B cell (primary cell): ENCODE measurements at regions not wholly inside any gene's neighbourhood (a gene's known extent, or its start where the extent isn't known, plus 50 kb on each side); places are given as distances from the start of the nearest gene placed in this dataset.

Experiments
- ATAC-seq: fragments of 200-7000 bp; cut with Tn5 transposase; one replicate; pipeline ENCODE4 v1.10.0; 2021; ENCODE audit warnings: low read depth, mild to moderate bottlenecking, moderate number of reproducible peaks, moderate library complexity
- CTCF ChIA-PET: fragments of 350-600 bp; sonication (Branson Sonifier 250); formaldehyde crosslinking; loops from one replicate; lab custom pipeline; 2021; ENCODE audit warnings: antibody characterized with exemption, inconsistent platforms; lab: Charles Lee
- POLR2A ChIA-PET: fragments of 350-600 bp; sonication (Branson Sonifier 250); formaldehyde crosslinking; loops from one replicate; lab custom pipeline; 2021; ENCODE audit warnings: antibody characterized with exemption; lab: Charles Lee
- DNase-seq: peaks from one replicate; pipeline ENCODE4 v3.0.0; 2013
- H2AFZ ChIP-seq: 2 replicates; pipeline ENCODE4 v1.6.1; 2012; ENCODE audit warnings: mild to moderate bottlenecking, low read depth, low read length; ENCODE audit not compliant: insufficient read depth, poor library complexity, severe bottlenecking
- H3K27ac ChIP-seq, 2 donors: 1 replicate in 1 of 2; 2 replicates in 1 of 2; pipeline ENCODE4 v1.5.1; 2012 to 2013; ENCODE audit warnings: low read length in 2 of 2, mild to moderate bottlenecking in 2 of 2, moderate library complexity in 1 of 2
- H3K27me3 ChIP-seq, 4 experiments: fragments of 200-600 bp in 1 of 4; sonication (generic) in 1 of 4; replicated peaks in 1 of 4; 1 replicate in 2 of 4; 2 replicates in 2 of 4; pipeline versions ENCODE4 v1.6.1 to v1.7.0; 2013 to 2016; ENCODE audit warnings: low read length in 3 of 4, mild to moderate bottlenecking in 2 of 4, mixed read lengths in 1 of 4, moderate library complexity in 1 of 4; ENCODE audit not compliant: insufficient read depth in 4 of 4, control insufficient read depth in 3 of 4; ENCODE audit errors: control extremely low read depth in 1 of 4
- H3K36me3 ChIP-seq, 2 experiments: replicated peaks in 1 of 2; 1 replicate in 1 of 2; 2 replicates in 1 of 2; pipeline versions ENCODE4 v1.6.1 to v1.7.1; 2013; ENCODE audit warnings: low read length in 1 of 2; ENCODE audit not compliant: insufficient read depth in 2 of 2, control insufficient read depth in 1 of 2; ENCODE audit errors: control extremely low read depth in 1 of 2, extremely low read depth in 1 of 2
- H3K4me1 ChIP-seq, 2 donors: fragments of 200-600 bp in 1 of 2; sonication (generic) in 1 of 2; 1 replicate in 1 of 2; 2 replicates in 1 of 2; pipeline versions ENCODE4 v1.5.1 to v1.6.1; 2013 to 2017; ENCODE audit warnings: low read length in 2 of 2; ENCODE audit not compliant: control insufficient read depth in 2 of 2, insufficient read depth in 2 of 2
- H3K4me2 ChIP-seq: replicated peaks from 2 replicates; pipeline ENCODE3; 2012; ENCODE audit warnings: mild to moderate bottlenecking, low read depth, low read length; ENCODE audit not compliant: poor library complexity, severe bottlenecking
- H3K4me3 ChIP-seq, 5 experiments: fragments of 200-600 bp in 1 of 5; sonication (generic) in 1 of 5; 1 replicate in 3 of 5; 2 replicates in 2 of 5; pipeline versions ENCODE4 v1.5.1 to v1.7.0; 2011 to 2016; ENCODE audit warnings: low read length in 4 of 5, mild to moderate bottlenecking in 4 of 5, low read depth in 2 of 5, control low read depth in 1 of 5, moderate library complexity in 1 of 5; ENCODE audit not compliant: insufficient read depth in 1 of 5; ENCODE audit errors: control extremely low read depth in 1 of 5, extremely low read depth in 1 of 5
- H3K79me2 ChIP-seq: fragments of 200-600 bp; sonication (generic); one replicate; pipeline ENCODE4 v1.6.0; 2016; ENCODE audit warnings: low read length; ENCODE audit not compliant: control insufficient read depth, insufficient read depth
- H3K9ac ChIP-seq: fragments of 200-600 bp; sonication (generic); 2 replicates; pipeline ENCODE4 v1.6.1; 2017; ENCODE audit warnings: mild to moderate bottlenecking, low read length, moderate library complexity
- H3K9me3 ChIP-seq, 3 donors: one replicate each; pipeline versions ENCODE4 v1.6.1 to v1.7.1; 2013; ENCODE audit warnings: low read length in 2 of 3; ENCODE audit not compliant: control insufficient read depth in 2 of 3, insufficient read depth in 1 of 3; ENCODE audit errors: control extremely low read depth in 1 of 3
- H4K20me1 ChIP-seq: 2 replicates; pipeline ENCODE4 v1.6.0; 2012; ENCODE audit warnings: mild to moderate bottlenecking, low read length; ENCODE audit not compliant: insufficient read depth, control insufficient read depth, poor library complexity, severe bottlenecking
- H3K27ac Mint-ChIP-seq: one replicate; pipeline ENCODE4 v1.8.0; 2021; ENCODE audit warnings: mixed read lengths
- H3K27me3 Mint-ChIP-seq: one replicate; pipeline ENCODE4 v1.8.0; 2021; ENCODE audit warnings: mixed read lengths
- H3K4me1 Mint-ChIP-seq: one replicate; pipeline ENCODE4 v1.8.0; 2021; ENCODE audit warnings: mixed read lengths
- H3K4me3 Mint-ChIP-seq: one replicate; pipeline ENCODE4 v1.8.0; 2021; ENCODE audit warnings: mixed read lengths
- H3K9me3 Mint-ChIP-seq: one replicate; pipeline ENCODE4 v1.8.0; 2022; ENCODE audit warnings: mixed read lengths; ENCODE audit not compliant: insufficient read depth
- EZH2 ChIP-seq: IDR thresholded peaks from 2 replicates; pipeline ENCODE4 v1.6.1; 2012; ENCODE audit warnings: borderline replicate concordance, low read depth, mild to moderate bottlenecking, moderate library complexity, low read length; ENCODE audit not compliant: insufficient read depth, poor library complexity, severe bottlenecking
- WGBS: methylation state at CpG from one replicate; pipeline ENCODE4 v1.1.5; 2013; ENCODE audit warnings: missing lambda C conversion rate; ENCODE audit not compliant: insufficient coverage; 5-methylcytosine and 5-hydroxymethylcytosine counted together
- intact Hi-C: fragments of 100-400 bp; cut with micrococcal nuclease; formaldehyde crosslinking; loops from one replicate; pipeline ENCODE4 v1.10.0; 2022
- TF ChIP-seq, protein P1 (sequence below): fragments of 200-600 bp; IDR thresholded peaks from one replicate; pipeline ENCODE4 v1.8.0; 2022; ENCODE audit warnings: antibody characterized with exemption, mild to moderate bottlenecking

DNA sequence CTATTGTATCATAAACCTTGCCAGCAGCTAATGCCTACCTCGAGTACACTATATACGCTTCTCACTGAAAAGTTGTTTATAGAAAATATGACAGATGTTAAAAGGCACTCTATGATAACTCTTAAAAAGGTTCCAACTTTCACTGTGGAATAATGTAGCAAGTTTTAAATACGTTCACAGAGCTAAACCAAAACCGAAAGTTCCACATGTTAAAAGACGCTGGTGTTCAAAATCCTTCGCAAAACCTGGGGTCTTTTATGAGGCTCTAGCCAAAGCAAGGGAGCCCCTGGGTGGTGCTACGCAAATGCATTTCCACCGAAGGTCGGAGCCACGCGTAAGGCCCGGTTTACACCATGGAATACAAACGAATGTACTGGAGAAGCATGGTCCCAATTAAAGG lies 103.7 kb upstream of the TENM3 start:
- ChIA-PET CTCF (no interaction called here), POLR2A (no interaction called here)
- peak overlapping the region; percentile 32 for H3K4me3 Mint-ChIP-seq
- Histone ChIP-seq H3K36me3 (no peaks in the 10 kb centered on the region), H2AFZ (no peak overlapping the region), H3K4me3 (no peak overlapping the region), H3K27ac (no peak overlapping the region), H3K9me3 (peaks cover 0 to 24% (median 0%) of the 10 kb centered on the region in 3 donors), H4K20me1 (no peaks in the 10 kb centered on the region), H3K79me2 (no peaks in the 10 kb centered on the region), H3K9ac (no peak overlapping the region), H3K4me1 (peaks cover 0 to 5% of the 10 kb centered on the region in 2 donors), H3K4me2 (no peak overlapping the region), H3K27me3 (peaks cover 0 to 45% (median 11%) of the 10 kb centered on the region in 4 experiments)
- peaks cover 52% of the 10 kb centered on the region for H3K27me3 Mint-ChIP-seq
- no peaks in the 10 kb centered on the region for H3K9me3 Mint-ChIP-seq
- intact Hi-C loops, result no loop called here
- WGBS, result 8% methylated on average over 11 of the region's 13 CpGs
- no peak for DNase-seq
- H3K27ac Mint-ChIP-seq, result no peak overlapping the region
- no peak for ATAC-seq
- peaks cover 13% of the 10 kb centered on the region for H3K4me1 Mint-ChIP-seq
- TF ChIP-seq EZH2, result no peak
- TF ChIP-seq, protein P1, sequence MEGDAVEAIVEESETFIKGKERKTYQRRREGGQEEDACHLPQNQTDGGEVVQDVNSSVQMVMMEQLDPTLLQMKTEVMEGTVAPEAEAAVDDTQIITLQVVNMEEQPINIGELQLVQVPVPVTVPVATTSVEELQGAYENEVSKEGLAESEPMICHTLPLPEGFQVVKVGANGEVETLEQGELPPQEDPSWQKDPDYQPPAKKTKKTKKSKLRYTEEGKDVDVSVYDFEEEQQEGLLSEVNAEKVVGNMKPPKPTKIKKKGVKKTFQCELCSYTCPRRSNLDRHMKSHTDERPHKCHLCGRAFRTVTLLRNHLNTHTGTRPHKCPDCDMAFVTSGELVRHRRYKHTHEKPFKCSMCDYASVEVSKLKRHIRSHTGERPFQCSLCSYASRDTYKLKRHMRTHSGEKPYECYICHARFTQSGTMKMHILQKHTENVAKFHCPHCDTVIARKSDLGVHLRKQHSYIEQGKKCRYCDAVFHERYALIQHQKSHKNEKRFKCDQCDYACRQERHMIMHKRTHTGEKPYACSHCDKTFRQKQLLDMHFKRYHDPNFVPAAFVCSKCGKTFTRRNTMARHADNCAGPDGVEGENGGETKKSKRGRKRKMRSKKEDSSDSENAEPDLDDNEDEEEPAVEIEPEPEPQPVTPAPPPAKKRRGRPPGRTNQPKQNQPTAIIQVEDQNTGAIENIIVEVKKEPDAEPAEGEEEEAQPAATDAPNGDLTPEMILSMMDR, result no peak

DNA sequence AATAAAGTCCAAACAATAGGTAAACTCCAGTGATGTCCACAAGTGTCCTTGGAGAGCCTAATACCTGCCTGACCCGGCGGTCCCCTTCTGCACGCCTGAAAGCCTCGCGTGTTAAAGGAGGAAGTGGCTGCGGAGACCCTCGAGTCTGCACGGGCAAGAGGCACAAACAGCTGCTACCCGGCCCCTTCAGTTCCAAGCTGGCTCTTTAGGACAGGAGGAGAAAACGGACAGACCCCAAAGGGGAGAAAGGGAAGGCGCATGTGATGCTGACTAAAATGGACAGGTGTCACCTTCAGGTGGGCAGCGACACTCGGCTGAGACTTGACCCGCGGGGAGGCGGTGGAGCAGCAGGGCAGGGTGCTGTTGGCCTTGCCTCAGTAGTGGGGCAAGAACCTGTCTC lies 102.7 kb upstream of the TENM3 start:
- Histone ChIP-seq H3K4me3 (no peak overlapping the region), H3K9ac (no peak overlapping the region), H2AFZ (no peak overlapping the region), H3K9me3 (peaks cover 0 to 24% (median 0%) of the 10 kb centered on the region in 3 donors), H3K79me2 (no peaks in the 10 kb centered on the region), H3K4me2 (no peak overlapping the region), H3K27ac (no peak overlapping the region), H3K36me3 (no peaks in the 10 kb centered on the region), H4K20me1 (no peaks in the 10 kb centered on the region), H3K27me3 (peaks cover 0 to 51% (median 11%) of the 10 kb centered on the region in 4 experiments), H3K4me1 (peaks cover 0 to 5% of the 10 kb centered on the region in 2 donors)
- intact Hi-C loops, result no loop called here
- H3K4me3 Mint-ChIP-seq, result no peak overlapping the region
- POLR2A ChIA-PET, result no interaction called here
- peaks cover 17% of the 10 kb centered on the region for H3K4me1 Mint-ChIP-seq
- WGBS, result 11% methylated on average over 16 of the region's 16 CpGs
- ATAC-seq (no peak), DNase-seq (no peak)
- CTCF ChIA-PET, result no interaction called here
- H3K27ac Mint-ChIP-seq, result no peak overlapping the region
- TF ChIP-seq, protein P1, result no peak
- no peak for TF ChIP-seq EZH2
- peaks cover 58% of the 10 kb centered on the region for H3K27me3 Mint-ChIP-seq
- no peaks in the 10 kb centered on the region for H3K9me3 Mint-ChIP-seq
